Neural crest cell (in vitro differentiated cells): ENCODE measurements at regions not wholly inside any gene's neighbourhood (a gene's known extent, or its start where the extent isn't known, plus 50 kb on each side); places are given as distances from the start of the nearest gene placed in this dataset.
"Not testable (repeated sequence)": the region's sequence is repeated elsewhere in the genome, so short reads cannot be mapped to it uniquely, and the experiment has no call there.

Source experiments
- DNase-seq: peaks from one replicate; pipeline ENCODE4 v3.0.0; 2021; ENCODE audit warnings: low read depth, mixed read lengths, low spot score
- H3K27ac Mint-ChIP-seq: one replicate; pipeline ENCODE4 v1.8.0; 2021; ENCODE audit warnings: mild to moderate bottlenecking, mixed read lengths; ENCODE audit not compliant: unreplicated experiment
- H3K27me3 Mint-ChIP-seq: 2 replicates; pipeline ENCODE4 v1.8.0; 2021; ENCODE audit warnings: low read depth, mild to moderate bottlenecking, mixed read lengths
- H3K36me3 Mint-ChIP-seq: 2 replicates; pipeline ENCODE4 v1.8.0; 2021; ENCODE audit warnings: low read depth, mild to moderate bottlenecking, mixed read lengths
- H3K4me1 Mint-ChIP-seq: 2 replicates; pipeline ENCODE4 v1.8.0; 2021; ENCODE audit warnings: mixed read lengths
- H3K4me3 Mint-ChIP-seq: one replicate; pipeline ENCODE4 v1.8.0; 2021; ENCODE audit warnings: mild to moderate bottlenecking, mixed read lengths
- H3K9me3 Mint-ChIP-seq: 2 replicates; pipeline ENCODE4 v1.8.0; 2021; ENCODE audit warnings: mixed read lengths
- CTCF ChIP-seq: fragments of 200-600 bp; sonication (generic); conservative IDR thresholded peaks from 2 replicates; pipeline ENCODE4 v1.5.0; 2021; ENCODE audit warnings: antibody characterized with exemption, mild to moderate bottlenecking

DNA sequence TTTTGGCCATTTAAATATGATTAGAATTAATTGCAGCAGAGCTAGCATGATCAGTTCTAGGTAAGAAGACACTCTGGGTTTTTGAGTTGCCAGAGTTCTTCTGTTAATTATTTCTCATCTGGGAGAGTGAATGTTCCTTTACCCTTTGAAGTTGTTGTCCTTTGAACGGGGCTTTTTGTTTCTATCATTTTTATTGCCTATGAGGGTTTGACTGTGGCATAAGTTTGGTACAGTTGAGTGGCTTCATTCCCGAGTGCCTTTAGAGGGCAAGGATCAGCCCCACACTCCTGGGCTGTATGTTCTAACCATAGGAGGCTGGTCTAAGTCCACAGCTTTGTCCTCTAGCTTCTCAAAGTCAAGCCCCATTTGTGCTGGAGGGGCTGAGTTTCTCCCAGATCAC, 804.3 kb downstream of the KCNJ3 start:
- peaks cover 7% of the 10 kb centered on the region for H3K9me3 Mint-ChIP-seq
- DNase-seq = no peak
- no peaks in the 10 kb centered on the region for H3K27me3 Mint-ChIP-seq
- no peaks in the 10 kb centered on the region for H3K36me3 Mint-ChIP-seq
- peak overlapping the region; percentile 27 for H3K27ac Mint-ChIP-seq
- no peak for TF ChIP-seq CTCF
- H3K4me1 Mint-ChIP-seq = no peaks in the 10 kb centered on the region
- H3K4me3 Mint-ChIP-seq = no peak overlapping the region

GRCh38 chr2:155498106-155498505, 799.6 kb downstream of the KCNJ3 start:
- TF ChIP-seq CTCF = no peak
- DNase-seq = no peak
- H3K9me3 Mint-ChIP-seq = peaks cover 3% of the 10 kb centered on the region
- H3K27me3 Mint-ChIP-seq = no peaks in the 10 kb centered on the region
- no peak overlapping the region for H3K4me3 Mint-ChIP-seq
- H3K27ac Mint-ChIP-seq = no peak overlapping the region
- no peaks in the 10 kb centered on the region for H3K4me1 Mint-ChIP-seq
- H3K36me3 Mint-ChIP-seq = no peaks in the 10 kb centered on the region

DNA sequence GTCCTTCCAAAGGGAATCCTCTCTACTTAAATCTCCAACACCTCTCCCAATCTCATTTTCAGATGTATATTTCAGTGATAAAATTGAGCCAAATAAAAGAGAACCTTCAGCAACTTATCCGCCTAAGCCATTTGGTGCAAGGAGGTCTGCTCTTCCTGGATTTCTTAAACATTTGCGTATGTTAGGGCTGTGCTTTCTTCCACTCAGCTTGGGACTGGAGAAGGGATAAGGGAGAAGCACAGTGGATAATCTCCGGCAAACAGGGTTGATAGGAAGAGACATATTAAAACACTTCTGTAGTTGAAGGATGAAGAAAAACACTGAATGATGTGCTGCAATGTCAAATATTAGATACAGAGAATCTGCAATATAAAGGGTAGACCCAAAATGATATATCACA, 796.2 kb downstream of the KCNJ3 start:
- H3K27ac Mint-ChIP-seq = no peak overlapping the region

GRCh38 chr2:155485141-155485842, 786.8 kb downstream of the KCNJ3 start:
- Mint-ChIP-seq H3K9me3 (peaks cover 3% of the 10 kb centered on the region), H3K36me3 (no peaks in the 10 kb centered on the region), H3K4me3 (no peak overlapping the region), H3K4me1 (no peaks in the 10 kb centered on the region), H3K27me3 (no peaks in the 10 kb centered on the region), H3K27ac (no peak overlapping the region)
- no peak for TF ChIP-seq CTCF
- DNase-seq = no peak

More for the DNA sequence above, 796.2 kb downstream of the KCNJ3 start:
- Mint-ChIP-seq H3K4me1 (no peaks in the 10 kb centered on the region), H3K4me3 (no peak overlapping the region), H3K9me3 (peaks cover 3% of the 10 kb centered on the region), H3K27me3 (no peaks in the 10 kb centered on the region), H3K36me3 (no peaks in the 10 kb centered on the region)
- no peak for TF ChIP-seq CTCF
- DNase-seq = no peak

DNA sequence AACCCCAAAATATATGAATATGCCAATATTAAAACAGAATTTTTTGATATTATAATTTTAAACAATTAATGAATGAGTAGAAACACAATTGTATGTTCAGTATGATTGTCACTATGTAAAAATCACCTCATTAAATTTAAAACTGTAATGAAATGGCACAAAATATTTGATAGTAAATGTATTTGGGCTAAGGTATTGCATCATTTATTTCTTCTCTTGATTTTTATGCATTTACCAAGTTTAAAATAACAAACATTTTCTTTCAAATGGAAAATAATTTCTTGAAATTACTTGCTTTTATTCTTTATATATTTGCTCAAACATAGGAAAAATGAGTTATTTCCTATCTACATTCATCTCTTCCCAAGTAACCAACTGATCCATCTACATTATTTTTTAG, 782.6 kb downstream of the KCNJ3 start:
- Mint-ChIP-seq H3K36me3 (no peaks in the 10 kb centered on the region), H3K4me3 (no peak overlapping the region), H3K27ac (no peak overlapping the region), H3K4me1 (no peaks in the 10 kb centered on the region), H3K27me3 (no peaks in the 10 kb centered on the region), H3K9me3 (peaks cover 3% of the 10 kb centered on the region)
- TF ChIP-seq CTCF = no peak
- no peak for DNase-seq

DNA sequence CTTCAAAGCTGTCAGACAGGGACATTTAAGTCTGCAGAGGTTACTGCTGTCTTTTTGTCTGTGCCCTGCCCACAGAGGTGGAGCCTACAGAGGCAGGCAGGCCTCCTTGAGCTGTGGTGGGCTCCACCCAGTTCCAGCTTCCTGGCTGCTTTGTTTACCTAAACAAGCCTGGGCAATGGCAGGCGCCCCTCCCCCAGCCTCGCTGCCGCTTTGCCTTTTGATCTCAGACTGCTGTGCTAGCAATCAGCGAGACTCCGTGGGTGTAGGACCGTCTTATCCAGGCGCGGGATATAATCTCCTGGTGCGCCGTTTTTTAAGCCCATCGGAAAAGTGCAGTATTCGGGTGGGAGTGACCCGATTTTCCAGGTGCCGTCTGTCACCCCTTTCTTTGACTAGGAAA, 773.5 kb downstream of the KCNJ3 start:
- not testable (repeated sequence) for H3K27me3 Mint-ChIP-seq, H3K27ac Mint-ChIP-seq, H3K4me1 Mint-ChIP-seq, DNase-seq, H3K36me3 Mint-ChIP-seq, H3K4me3 Mint-ChIP-seq, H3K9me3 Mint-ChIP-seq
